SKM-1 (cell line): ENCODE measurements at regions not wholly inside any gene's neighbourhood (a gene's known extent, or its start where the extent isn't known, plus 50 kb on each side); places are given as distances from the start of the nearest gene placed in this dataset.

ENCODE experiments used
- DNase-seq: peaks from one replicate; lab custom pipeline; 2025; ENCODE audit not compliant: unreplicated experiment; lab: John Stamatoyannopoulos, UW

DNA sequence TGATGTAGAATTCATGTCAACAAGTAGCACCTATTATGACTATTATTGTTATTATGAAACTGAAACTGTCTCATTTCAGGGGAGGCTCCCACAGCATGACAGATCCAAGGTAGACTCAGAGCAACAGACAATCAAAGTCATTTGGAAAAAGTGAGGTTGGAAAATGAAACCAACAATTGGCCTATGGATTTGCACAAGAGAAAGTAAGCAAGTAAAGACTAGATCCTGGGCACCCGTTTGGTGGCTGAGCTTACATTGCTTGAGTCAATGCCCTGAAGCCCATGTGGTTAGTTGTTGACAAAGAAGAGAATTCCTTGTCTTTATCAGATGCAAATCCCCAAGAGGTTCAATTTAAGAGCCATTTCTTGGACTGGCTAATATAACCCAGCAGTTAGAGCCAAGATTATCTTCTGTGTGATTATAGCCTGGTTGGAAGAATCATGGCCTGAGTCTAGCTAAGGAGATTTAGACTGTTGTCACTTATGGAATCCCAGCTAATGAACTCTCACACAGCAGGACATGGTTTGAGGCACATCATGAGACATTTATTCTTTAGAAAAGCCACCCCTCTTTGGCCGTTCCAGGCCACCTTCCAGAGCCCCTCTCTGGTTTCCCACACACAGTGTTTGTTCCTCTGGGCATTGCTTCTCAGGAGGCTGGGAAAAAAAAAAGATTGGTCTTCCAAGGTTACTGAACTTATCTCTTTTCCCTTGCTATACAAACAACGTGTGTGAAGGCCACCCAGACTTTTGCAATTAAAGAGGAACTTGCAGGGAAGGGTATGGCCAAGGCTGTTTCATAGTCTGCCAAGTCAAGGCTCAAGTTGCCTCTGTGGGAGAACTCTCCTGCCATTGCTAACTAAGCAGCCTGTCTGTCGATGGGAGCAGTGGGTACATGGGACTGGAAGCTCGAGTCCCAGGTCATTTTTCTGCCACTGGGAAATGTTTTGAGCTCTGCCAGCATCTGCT, 399.5 kb downstream of the ENC1 start:
- DNase-seq = peak; percentile 45

DNA sequence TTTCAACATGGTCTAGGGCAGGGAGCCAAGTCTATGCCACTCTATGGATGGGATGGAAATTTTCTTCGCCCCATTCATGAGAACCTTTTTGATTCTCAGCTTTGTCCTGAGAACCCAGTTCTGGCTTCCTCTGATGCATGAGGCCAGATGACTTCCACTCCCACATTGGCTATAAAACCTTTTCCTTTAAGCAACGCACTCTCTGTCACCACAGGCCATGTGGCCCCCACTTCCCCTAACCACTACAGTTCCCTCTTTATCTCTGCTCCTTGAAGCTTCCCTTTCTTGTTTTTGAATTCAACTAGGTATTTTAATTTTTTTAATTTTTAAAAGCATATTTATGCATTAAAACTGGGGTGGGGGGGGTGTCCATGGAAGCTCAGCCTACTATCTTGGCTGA, 401.3 kb downstream of the ENC1 start:
- DNase-seq = peak; percentile 92

DNA sequence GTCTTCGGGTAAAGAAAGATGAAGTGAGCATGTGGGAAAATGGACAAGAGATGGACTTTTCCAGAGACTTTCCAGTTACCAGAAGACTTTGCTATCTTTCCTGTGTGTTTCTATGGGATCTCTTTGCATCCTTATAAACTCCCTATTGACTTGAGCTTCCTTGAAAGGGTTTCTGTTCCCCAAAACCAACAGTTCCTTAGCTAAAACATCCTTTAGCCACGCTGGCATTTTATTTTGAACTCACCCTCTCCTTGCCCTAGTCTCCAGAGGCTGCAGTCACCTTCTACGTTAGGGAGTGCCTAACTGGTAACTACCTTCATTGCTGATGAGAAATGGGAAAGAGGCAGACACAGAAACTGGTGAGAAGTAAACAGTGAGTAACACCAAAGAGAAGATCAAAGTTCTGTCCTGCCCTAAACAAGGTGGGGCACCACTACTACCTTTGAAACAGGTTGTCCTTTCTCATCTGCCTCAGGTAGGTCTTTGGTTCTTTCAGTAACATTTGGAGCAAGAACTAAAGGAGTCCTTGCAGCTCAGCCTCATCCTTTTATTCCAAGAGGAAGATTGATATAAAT, 402.9 kb downstream of the ENC1 start:
- no peak for DNase-seq

DNA sequence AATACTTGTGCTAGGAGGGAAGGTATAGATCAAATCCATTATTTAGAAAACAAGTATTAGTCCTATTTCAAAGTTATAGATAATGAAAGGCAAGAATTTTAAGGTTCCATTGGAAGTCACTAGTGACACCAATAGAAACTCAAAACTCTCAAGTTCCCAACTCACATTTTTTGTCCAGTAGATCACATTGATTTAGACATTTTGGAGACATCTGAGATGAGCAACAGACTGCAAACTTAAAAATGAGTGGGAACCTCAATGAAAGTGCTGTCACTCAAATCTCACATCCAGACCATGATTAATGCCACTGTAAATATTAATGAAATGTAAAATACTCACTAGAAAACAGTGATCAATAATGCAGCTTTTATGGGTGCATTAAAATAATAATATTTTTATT, 405.0 kb downstream of the ENC1 start:
- DNase-seq = no peak

DNA sequence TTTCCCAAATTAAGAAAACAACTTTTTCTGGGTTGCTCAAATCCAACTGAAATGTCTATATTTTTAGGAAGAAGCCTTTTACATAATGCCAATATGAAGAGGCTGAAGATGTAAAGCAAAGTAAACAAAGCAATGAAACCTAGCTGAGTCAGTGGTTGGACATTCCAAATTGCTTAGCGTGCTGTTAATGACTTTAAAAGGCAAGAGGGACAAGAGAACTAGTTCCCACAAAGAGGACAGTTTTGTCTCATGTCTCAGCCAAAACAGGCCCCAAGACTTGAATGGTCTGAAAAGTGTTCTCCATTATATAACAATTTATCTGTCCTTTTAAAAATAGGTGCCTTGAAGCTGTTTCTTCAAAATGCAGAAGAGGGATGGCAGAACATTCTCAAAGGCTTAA, 407.0 kb downstream of the ENC1 start:
- no peak for DNase-seq

DNA sequence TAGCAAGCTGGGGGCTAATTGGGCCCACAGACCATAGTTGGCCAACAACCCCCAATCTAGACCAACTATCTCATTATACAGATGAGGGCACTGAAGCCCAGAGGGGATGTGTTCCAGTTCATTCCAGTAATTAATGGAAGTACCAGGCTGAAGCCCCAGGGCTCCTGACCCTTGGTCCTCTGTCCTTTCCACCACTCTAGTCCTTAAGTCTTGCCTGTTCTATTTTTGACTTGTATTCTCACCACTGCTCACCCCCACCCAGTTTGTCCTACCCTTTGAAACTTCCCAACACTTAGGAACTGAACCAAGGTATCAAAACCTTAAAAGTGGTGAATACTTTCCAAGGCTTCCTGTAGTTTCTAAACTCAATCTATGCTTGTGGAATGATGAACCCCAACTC, 407.4 kb downstream of the ENC1 start:
- DNase-seq = no peak

DNA sequence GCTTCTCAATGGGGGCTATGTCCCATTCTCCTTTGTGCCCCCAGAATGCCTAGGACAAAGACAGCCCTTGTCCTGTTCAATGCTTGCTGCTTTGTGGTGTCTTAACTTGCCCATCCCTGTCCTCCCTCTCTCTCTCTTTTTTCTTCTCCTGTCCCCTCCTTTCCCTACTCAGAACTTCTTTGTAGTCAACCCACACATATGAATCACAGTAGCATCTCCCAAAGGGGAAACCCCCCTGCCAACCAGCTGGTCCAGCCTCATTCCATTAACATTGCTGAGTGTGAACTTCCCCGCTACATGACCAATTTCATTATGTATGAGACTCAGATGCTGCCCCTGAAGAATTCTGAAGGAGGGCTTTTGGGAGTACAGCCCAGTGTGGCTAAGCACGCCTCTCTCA, 408.3 kb downstream of the ENC1 start:
- no peak for DNase-seq

DNA sequence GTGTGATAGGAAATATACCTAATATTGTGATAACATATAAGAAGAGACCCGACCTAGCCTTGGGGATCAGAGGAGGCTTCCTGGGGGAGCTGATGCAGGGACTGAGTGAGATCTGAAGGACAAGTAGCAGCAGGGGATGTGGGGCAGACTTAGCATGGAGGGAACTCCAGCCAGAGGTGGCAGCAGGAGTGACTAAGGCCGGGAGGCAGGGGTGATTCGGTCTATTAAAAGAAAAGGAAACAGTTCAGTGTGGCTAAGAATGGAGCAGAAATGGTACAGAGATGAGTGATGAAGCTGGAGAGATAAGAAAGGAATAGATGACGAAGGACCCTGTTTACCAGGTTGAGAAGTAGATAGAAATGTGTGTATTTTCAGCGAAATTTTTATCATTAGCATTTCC, 408.8 kb downstream of the ENC1 start:
- DNase-seq = no peak

DNA sequence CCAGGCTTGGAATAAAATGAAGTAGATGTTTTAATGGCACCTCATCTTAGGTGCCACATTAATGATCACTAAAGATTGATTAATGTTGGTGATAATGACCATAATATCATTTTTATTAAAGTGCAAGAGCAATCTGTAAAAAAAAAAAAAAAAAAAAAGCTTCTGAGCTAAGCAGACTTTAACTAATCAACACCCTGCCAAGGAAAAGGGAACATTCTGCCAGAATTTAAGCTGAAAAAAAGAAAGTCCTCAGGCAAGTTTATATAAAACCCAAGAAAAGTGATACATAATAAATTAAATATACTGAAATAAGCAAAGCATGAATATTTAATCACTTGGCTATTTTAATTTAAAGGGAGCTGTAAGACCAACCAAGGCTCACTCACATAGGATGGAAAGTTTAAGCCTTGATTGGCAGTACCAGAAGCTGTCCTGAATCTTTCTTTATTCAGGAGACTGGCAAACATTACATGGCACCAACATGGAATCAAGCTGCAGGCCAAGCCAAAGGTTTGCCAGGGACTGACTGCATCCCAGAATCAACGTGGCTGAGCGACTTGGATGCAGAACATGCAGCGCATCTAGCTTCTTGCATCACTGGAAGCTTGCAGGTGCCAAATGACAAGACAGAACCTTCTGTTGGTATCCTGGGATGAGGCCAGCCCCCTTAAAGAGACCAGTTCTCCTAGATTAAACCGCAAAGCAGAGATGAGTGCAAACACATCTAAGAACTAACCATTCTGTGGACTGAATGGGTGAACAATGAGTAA, 413.6 kb downstream of the ENC1 start:
- no peak for DNase-seq

DNA sequence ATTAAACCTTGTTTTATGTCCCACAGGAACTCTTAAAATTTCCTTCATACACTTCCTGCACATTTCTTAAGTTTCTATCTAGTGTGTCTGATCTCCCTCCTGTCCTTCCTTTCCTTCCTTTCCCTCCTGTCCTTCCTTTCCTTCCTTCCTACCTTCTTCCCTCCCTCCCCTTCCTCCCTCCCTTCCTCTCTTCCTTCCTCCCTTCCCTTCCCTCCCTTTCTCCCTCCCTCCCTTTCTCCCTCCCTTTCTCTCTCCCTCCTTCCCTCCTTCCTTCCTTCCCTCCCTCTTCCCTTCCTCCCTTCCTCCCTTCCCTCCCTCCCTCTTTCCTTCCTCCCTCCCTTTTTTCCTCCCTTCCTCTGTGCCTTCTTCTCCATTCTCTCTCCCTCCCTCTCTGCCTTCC, 414.9 kb downstream of the ENC1 start:
- no peak for DNase-seq

DNA sequence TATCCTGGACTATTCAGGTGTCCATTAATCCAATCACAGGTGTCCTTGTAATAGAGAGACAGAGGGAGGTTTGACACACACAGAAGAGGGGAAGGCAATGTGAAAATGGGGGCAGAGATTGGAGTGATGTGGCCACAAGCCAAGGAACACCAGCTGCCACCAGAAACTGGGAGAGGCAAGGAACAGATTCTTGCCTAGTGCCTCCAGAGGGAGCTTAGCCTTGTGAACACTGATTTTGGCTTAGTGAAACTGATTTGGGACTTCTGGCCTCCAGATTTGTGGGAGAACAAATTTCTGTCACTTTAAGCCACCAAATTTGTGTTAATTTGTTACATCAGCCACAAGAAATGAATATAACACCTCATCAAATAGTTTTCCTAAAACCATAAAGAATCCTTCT, 416.2 kb downstream of the ENC1 start:
- DNase-seq = no peak

DNA sequence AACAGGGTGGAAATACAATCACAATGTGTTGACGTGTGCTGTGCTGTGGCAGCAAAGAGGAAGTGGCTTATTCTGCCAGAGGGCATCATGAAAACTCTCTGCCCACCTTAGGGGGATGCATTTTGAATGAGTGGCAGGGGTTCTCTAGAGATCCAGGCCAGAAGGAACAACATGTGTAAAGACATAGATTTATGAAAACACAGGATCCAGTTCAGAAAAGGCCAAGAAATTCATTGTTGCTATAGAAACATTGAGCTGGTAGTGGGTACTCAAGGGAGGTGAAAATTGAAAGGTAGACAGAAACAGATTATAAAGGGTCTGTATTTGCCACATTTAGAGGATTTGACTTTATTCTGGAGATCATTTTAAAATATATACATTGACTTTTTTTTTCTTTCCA, 417.7 kb downstream of the ENC1 start:
- no peak for DNase-seq

DNA sequence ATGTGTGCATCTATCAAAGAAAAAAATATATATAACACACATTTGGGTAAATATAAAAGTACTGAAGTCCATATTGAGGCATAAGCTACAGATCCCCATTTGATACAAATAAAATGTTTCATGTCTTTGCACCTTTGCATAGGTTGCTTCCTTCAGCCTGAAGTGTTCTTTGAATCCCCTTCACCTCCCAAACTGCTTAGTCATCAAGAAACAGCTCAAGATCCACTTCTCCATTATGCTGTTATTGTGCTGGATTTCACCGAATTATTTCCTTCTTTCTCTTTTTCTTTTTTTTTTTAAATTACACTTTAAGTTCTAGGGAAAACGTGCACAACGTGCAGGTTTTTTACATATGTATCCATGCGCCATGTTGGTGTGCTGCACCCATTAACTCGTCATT, 419.1 kb downstream of the ENC1 start:
- no peak for DNase-seq

DNA sequence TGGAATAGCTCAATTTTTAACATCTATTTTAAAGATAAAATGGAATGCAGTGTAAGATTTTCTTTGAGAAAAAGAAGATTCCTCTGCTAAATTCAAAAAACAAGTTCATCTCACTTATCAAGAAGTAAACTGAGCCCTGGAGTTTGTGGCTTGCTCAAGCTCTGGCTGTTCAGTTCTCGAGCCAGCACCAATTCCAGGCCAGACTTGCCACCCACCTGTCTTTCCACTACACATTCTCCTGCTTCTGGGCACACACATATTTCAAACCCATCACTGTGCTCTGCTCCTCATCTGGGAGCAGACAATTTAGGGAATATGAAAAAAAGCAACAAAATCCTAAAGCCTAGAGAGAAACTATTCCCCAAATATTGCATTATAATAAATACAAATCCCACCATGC, 424.5 kb downstream of the ENC1 start:
- no peak for DNase-seq

DNA sequence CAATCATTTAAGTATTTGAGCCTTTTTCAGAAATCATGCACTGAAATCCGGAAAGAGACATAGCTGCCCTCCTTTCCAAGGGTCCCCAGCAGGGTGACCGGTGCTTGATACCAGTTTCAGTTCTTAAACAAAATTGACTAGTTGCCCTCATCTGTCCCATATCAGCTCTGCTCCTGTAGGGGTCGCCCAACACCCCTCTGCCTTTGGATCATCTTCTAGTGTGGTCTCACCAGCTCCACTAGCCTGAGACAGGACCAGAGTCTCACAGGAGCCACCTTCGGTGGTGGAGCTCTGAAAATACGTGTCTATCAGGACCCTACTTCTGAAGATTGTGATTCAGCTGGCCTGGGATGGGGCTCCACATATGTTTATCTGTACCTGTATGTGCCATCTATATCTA, 428.2 kb downstream of the ENC1 start:
- no peak for DNase-seq

DNA sequence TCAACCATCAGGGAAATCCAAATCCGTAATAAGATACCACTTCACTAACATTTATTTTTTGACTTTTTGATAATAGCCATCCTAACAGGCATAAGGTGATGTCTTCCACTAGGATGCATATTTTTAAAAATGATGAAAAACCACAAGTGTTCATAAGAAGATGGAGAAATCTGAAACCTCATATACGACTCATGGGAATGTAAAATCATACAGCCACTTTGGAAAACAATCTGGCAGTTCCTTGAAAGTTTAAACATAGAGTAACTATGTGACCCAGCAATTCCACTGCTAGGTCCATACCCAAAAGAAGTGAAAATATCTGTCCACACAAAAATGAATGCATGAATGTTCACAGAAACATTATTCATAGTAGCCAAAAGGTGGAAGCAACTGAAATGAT, 431.0 kb downstream of the ENC1 start:
- no peak for DNase-seq

DNA sequence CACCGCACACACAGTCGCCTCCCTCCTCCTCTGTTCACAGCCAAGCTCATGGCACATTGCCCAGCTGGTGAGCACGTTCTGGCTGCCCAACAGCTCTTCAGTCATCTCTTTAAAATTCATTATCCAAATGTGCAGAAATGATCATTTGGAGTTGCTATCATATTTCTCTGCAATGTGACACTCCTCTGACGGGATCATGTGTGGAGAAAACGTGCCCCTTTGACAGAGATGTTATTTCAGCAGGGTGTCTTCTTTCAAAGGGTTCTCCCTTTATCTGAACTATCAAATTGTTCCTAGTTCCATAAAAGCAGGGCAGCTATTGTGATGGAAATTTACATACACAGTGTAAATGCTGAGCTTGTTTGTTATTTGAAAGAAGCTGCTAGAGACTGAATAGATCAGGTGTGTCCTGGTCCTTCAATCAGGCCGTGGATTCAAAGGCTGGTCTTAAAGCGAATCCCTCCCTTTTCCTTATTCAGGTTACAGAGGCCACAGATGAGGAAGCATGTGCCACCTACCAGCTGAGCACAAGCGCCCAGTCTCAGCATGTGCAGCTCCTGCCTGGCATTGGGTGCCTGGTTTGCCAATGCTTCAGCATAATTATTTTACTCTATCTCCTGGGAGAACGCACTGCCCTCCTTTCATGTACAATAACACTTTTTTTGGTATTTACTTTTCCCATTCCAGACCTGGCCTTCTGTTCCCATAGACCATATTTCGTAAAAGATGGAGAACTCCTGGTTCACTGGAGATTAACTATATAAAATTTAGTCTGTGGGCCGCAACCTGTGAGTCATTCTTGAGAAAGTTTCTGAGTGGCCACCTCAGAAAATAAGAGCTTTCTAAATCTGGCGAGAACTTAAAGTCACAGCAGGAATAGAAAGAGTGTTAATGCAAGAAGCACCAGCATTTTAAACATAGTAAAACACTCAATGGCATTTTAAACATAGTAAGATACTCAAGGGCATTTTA, 433.7 kb downstream of the ENC1 start:
- no peak for DNase-seq

DNA sequence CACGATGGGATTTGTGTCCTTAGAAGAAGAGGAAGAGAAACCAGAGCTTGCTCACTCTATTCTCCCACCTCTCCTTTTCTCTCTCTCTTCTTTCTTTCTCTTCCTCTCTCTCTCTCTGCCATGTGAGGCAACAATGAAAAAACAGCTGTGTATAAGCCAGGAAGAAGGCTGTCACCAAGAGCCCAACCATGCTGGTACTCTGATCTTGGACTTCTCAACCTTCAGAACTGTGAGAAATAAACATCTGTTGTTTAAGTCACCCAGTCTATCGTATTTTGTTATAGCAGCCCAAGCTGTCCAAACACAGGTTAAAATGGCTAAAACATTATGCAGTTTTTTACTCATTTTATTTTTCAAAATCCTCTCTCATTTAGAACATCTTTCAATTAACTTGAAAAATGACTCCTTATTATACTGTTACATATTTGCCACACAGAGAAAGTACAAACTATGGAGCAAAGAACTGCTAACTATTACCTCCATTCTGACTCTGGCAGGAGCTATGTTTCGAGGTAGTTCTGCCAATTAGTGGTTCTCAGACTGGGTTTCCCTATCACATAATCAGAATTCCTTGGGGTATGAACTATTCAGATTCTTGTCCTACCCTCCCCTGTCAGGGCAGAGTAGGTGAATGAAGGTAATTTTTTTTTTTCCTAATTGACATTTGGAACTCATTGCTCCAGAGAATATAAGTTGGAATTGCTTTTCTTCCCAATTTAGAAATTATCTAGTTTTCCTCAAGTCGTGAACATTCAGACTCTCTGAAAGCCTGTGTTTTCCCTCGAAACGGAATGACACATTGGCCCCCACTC, 434.6 kb downstream of the ENC1 start:
- DNase-seq = no peak

DNA sequence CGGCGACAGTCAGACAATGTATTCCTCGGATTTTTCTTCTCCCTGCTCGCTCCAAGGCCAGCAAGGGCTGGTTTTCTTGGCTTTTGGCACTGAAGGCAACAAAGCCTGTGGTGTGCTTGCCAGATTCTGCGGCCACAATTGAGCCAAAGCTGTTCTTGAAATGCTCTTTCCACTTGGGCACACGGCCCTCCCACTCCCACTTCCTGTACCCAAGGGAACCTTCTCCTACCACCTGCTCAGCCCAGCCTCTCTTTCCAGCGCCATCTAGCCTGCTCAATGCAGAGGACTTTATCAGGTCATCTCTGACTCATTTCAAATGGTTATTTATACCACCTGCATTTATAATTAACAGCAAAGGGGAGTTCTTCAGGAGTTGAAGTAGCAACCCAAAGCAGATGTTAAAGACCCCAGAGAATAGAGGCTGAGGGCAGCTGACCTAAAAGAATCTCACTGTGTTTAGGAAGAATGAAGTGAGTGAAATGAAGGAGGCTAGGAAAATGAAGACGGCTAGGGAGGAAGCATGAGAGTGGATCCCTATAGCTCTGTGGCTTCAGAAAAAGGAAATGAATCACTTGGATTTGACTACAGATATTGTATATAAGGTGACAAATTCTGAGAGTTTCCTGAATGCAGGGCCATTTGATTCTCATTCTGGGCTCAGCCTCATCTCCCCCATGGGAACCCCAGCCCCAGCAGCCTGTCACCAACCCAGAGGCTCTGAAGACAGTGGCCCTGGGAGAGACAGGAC, 439.0 kb downstream of the ENC1 start:
- no peak for DNase-seq
